NCI-H1436 (cell line): ENCODE measurements at regions not wholly inside any gene's neighbourhood (a gene's known extent, or its start where the extent isn't known, plus 50 kb on each side); places are given as distances from the start of the nearest gene placed in this dataset.
A peak's percentile ranks its signal among the peaks of the same experiment; 100 is the strongest.

ENCODE experiments used
- DNase-seq: peaks from one replicate; lab custom pipeline; 2025; lab: John Stamatoyannopoulos, UW

DNA sequence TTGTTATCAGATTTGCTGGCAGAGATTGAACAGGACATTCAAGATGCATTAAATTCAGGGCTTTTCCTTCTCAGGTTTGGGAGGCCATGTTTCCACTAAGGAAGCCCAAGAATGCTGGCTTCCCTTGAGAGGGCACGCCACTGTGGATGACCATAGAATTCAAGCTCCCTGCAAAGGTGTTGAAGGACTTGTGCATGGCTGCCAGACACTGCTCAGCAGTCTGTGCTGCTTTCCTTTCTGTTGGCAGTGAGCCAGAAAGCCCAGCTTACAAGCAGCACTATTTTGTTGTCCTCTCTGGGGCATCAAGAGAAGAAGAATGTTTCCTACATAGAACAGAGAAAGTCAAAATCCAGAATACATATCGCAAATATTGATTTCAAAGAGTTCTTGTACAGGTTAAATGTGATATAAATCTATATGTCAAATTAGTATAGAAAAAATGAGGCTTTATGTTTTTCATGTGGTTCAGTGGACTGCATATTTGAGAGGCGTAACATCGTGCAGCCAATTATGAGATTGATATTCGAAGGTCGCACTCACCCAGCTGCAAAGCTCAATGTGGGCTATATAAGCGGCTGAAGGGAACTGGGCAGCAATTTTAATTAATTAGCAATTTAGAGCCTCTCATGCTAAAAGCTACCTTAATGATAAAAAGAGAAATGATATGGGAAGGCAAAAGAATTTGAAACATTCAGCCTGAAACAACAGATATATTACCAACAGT is 103.1 kb upstream of the ISL1 start:
- peak; percentile 58 for DNase-seq

DNA sequence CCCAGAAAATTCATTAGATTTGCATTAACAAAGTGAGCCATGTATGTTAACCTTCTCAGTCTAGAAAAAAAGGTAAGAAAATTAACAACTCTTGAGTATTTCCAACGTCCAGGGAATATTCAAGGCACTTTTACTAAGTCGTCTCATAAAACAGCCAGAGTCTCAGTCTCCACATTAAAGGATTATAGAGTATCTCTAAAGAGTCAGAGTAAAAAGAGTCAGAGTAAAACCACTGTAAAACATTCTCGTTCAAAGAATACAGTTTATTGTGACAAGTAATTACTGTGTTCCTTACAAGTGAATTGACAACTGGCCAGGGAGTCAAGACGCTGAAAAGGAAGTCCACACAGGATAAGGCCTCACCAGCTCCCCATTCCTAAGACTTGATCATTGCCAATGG is 97.2 kb upstream of the ISL1 start:
- no peak for DNase-seq

DNA sequence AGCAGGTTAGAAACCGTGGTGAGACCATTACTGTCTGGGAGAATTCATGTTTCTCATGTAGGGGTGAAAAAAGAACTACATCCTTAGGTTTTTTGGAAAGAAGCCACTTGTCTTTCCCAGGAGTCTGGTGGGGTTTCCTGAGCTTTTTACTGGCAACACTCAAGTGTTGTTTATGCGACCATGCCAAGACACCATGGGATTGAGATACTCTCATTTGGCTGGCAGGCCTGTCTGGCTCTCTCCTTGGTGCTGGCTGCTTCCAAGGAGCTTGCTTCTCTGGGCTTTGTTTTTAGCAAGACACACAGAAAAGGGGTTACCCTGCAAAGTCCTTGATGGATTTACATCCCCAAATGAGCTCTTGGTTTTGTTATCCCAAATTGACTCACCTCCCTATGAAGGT is 80.9 kb upstream of the ISL1 start:
- DNase-seq: no peak

DNA sequence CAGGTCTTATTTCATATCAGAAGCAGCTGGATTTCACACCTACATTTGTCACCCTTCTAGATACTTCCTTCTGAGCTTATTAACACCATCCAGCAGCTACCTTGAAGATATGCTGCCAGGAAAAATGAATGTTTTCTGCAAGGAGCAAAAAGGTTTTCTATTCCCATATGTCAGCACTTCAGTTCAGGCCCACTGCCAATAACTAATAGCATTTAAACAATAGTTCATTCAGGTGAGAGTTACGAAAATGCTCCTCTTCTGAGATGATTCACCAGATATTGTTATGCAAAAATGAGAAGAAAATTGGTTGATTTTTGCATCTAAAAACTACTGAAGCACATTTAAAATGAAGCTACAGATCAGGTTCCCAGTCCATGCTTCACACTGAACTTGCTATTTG is 56.4 kb upstream of the ISL1 start:
- DNase-seq: peak; percentile 48
